GM19324 (cell line): ENCODE measurements at regions not wholly inside any gene's neighbourhood (a gene's known extent, or its start where the extent isn't known, plus 50 kb on each side); places are given as distances from the start of the nearest gene placed in this dataset.

Experiments used
- ATAC-seq: cut with Tn5 transposase; IDR thresholded peaks from one replicate; pipeline ENCODE4 v1.9.1; 2021; ENCODE audit warnings: mild to moderate bottlenecking, moderate library complexity; ENCODE audit not compliant: unreplicated experiment, low FRiP score

DNA sequence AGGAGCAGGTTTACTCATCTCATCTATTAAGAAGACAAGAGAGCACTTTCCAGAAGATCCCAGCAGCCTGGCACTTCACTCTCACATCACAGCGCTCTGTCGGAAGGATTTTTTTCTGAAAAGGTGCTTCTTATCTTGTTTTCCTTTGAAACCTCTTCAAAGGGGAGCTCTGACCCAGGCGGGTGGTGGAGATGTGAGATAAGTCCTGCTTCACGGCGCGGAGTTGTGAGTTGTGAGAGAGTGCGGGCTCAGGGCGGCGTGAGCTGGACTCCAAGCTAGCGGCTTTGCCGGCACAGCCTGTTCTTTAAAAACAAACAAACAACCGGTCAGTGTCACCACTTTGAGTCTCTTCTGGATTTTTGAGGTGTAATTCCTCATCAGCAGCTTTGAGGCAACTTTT is 169.0 kb upstream of the ARGLU1 start:
- no peak for ATAC-seq

DNA sequence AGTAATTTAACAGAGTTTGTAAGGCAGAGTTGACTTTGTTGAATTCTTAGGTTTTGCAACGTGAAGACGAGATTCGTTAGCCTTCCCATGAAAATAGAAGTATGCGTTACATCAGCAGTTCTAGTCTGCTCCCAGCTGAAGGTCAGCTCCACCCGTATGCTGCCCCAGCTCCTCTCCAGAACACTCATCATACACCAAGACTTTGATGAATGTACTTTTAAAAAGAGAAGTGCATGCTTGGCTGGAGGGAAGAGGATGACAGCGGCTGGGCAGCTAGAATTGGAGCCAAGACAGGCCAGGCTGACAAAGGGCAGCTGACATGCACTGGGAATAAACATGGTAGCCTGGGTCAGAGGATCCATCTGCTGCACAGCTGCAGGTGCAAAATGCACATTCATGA is 166.3 kb upstream of the ARGLU1 start:
- ATAC-seq = no peak

DNA sequence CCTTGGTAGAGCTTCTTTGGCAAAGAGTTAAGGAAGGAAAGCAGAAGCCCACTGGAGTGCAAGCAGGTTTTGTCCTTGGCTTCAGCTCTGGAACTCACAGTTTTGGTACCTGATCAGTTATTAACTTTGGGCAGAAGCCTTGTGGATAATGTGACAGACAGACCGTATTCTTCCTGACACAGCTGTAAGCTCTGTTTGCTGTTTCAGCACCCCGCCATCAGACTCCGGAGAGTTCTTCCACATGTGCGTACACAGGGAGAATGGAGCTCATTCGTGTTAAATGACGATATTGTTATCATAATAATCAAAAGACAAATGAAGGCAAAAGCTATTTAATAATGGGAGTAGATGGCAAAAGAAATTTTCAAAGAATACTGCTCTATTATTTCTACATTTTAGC is 155.1 kb upstream of the ARGLU1 start:
- no peak for ATAC-seq

DNA sequence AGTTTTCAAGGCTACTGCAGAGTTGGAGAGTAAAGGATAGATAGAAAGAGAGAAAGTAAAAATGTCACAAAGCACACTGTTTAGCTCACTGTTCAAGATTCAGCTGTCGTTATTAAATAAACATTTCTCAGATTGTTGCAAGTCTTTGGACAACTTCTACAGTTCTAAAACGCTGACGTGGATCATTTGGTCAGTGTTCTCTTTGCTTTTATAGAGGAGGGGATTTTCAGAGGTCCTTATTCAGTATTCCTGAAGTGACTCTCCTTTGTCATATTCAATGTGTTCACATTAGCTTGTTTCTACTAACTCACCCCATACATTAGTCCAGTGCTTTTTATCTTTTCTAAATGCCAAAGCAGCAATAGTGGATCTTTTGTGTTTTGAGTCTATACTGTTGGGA is 154.7 kb upstream of the ARGLU1 start:
- ATAC-seq = no peak

GRCh38 chr13:106721599-106721998 is 153.7 kb upstream of the ARGLU1 start:
- no peak for ATAC-seq

GRCh38 chr13:106714271-106714982 is 146.5 kb upstream of the ARGLU1 start:
- no peak for ATAC-seq

GRCh38 chr13:106712381-106712780 is 144.4 kb upstream of the ARGLU1 start:
- no peak for ATAC-seq

DNA sequence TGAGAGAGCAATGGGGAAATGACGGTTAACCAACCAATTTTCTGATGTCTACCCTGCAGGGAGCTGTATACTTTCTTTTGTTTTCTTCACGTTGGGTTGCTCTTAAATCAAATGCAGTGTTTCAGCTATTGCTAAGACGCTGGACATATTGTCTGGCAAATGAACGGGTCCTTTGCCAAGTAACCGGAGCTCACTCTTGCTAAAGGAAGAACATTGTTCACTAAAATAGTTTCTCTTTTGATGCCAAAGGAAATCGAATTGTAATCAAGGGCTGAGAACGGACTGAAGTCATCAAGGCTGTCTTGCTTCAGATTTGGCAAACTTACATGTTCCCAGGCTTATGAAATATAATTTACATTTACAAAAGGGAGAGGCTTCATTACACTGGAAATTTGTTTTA is 142.3 kb upstream of the ARGLU1 start:
- no peak for ATAC-seq

DNA sequence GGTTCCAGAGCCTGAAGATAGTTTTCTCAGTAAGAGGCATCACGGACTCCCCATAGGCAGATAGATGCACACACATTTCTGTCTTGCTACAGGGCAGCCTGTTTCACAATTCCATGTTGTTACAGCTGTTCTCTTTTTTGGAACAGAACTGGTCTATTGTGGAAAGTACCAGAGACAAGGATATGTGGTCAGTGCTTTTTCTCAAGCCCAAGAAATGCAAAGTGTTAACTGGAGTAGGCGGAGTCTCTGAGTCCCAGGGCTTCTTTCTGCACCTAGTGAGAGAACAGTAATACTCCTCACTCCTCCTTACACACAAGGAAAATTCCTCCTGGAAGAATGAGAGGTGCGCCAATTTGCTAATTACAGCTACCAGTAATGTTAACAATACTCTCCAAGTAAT is 141.6 kb upstream of the ARGLU1 start:
- ATAC-seq = no peak

- no peak for ATAC-seq
Measured at GRCh38 chr13:106702505-106702904, 134.6 kb upstream of the ARGLU1 start.

GRCh38 chr13:106701771-106702341 is 133.9 kb upstream of the ARGLU1 start:
- no peak for ATAC-seq

DNA sequence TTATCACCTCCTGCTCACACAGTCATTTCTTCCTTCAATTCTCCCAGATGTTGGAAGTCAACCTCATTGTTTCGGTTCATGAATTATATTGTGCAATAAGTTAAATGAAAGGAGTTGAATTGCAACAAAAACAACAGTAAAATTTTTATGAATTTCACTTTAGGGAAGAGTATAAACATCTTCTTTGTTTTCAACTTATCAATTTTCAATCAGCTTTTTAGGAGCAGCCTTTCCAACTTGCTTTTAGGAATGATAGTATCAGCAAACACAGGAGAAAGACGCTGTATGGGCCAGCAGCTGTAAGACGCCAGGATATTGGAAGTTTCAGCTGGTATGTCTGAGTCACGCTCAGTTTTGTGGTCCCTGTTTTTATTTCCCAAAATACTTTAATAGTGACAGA is 132.5 kb upstream of the ARGLU1 start:
- ATAC-seq = no peak

- ATAC-seq = no peak
Measured at GRCh38 chr13:106700007-106700406, 132.1 kb upstream of the ARGLU1 start.

DNA sequence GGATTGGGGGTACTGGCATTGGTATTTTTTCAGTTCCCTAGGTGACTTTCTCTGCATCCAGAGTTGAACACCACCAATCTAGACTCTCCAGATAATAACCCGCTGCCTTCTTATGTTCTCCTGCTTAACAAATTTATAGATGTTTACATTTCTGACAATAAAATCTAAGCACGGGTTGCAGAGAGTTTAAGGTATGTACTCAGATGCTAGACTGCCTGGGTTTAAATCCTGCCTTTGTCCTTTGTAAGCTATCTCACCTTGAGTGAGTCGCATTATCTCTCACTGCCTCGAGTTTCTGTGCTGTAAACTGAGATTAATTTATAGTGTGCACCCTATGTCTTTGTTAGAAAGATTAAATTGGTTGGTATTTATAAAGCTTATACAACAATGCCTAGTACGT is 131.4 kb upstream of the ARGLU1 start:
- ATAC-seq = no peak

GRCh38 chr13:106696719-106697118 is 128.8 kb upstream of the ARGLU1 start:
- ATAC-seq = no peak

DNA sequence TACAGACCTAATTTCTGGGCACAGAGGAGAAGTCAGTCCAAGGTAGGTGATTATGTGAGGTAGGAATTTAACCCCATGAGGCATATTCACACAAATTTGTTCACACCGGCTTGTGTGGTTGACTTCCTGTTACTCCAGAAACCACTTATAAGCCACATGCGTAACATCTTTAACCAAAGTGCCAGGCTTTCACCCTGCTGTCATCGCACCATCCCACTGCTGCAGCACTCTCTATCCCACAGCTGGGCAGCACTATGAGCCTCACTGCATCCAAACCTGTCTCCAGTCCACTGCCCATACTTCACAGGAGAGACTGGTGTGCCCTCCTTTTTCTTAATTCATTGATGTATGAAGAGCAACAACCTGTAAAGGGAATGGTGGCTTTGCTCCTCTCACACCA is 128.2 kb upstream of the ARGLU1 start:
- ATAC-seq = no peak

DNA sequence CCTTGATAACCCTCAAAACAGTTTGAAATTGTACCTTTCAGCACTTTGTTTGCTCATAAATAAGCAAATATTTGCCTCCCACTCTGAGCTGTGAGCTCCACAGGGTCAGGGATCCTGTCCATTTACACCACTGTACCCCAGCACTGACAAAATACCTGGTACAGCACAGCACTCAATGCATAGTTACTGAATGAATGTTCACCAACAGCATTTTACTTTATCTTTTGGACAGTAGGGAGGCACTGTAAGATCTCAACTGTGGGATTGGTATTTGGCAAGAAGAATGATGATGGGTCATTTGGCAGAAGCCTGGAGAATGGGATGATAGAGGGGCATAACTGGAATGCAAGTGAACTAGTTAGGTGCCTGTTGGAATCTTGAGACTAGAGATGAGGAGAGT is 127.2 kb upstream of the ARGLU1 start:
- no peak for ATAC-seq

DNA sequence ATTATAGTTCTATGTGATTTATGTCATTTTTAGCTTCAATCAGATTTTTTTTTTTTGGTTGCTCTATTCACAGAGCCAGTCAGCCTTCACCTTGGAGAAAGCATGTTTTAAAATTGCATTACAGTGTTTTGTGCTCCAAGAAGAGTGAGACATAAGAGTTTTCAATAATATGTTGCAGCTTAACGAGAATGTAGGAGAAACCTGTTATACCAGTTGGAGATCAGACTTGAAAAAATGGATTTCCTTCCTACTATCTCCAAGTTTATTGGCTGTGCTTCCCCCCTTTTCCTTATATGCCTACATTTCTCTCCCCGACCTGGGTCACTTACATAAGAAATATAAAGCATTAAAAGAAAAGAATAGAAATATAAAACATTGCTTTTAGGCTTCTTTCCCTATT is 123.9 kb upstream of the ARGLU1 start:
- no peak for ATAC-seq

DNA sequence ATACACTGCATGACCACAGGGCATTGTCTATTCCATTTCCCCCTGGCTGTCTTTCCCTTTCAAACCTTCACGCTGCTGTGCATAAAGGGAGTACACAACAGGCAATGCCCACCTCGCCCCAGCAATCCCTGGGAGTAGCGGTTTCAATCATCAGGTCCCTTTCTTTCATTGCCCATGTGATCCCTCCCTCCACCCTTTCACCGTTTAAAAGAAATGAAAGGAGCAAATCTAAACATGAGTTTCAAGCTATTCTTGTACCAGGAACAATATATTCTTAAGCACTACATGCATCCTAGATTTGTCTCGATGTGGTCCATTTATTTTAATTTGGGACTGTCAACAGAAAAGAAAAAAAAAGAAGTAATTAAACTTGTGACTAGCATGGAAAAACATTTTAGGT is 123.4 kb upstream of the ARGLU1 start:
- no peak for ATAC-seq

GRCh38 chr13:106690779-106691178 is 122.8 kb upstream of the ARGLU1 start:
- ATAC-seq = no peak

DNA sequence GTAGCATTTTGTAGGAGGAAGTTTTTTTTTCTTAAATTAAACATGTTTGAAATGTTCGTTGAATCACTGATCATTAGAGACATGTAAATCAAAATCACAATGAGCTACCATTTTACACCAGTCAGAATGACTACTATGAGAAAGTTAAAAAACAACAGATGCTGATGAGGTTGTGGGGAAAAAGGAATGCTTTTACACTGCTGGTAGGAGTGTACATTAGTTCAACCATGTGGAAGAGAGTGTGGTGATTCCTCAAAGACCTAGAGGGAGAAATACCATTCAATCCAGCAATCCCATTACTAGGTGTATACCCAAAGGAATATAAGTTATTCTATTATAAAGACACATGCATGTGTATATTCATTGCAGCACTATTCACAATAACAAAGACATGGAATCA is 122.0 kb upstream of the ARGLU1 start:
- no peak for ATAC-seq

DNA sequence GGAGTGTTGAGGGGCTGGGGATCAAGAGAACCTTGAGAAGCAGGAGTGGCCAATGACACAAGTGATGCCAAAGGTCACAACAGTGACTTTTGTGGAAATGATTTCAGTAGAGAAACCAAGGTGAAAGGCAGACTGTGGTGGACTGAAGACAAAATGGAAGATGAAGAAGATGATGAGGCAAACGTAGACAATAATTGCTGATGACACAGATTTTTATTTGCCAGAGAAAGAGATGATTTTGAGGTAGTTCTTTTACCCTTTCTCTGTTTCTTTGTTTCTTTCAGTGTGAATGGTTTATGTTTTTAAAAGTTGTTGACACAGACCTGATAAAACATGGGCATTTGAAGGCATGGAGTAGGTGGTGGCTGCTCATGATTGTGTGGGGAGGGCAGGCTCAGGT is 121.0 kb upstream of the ARGLU1 start:
- no peak for ATAC-seq

DNA sequence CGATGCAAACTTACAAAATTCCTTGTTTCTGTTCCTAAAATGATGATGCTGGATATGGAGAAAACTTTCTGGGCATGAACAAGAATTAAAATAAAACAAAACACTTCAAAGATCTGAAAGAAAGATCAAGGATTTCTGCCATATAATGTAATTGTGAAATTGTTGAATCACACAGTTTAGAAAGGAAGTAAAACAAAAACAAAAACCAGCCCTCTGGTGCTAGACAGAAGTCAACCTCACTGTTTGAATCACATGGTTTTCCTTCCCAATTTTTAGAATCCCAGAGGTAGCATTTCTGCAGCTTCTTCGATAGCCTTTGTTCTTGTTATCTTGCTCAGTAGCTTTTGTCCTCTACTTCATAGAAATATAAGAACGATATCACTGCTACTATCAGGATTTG is 118.2 kb upstream of the ARGLU1 start:
- no peak for ATAC-seq
